HG03342 (cell line): ENCODE measurements at regions not wholly inside any gene's neighbourhood (a gene's known extent, or its start where the extent isn't known, plus 50 kb on each side); places are given as distances from the start of the nearest gene placed in this dataset.
"Not testable (repeated sequence)": the region's sequence is repeated elsewhere in the genome, so short reads cannot be mapped to it uniquely, and the experiment has no call there.

Experiments
- ATAC-seq: cut with Tn5 transposase; IDR thresholded peaks from one replicate; pipeline ENCODE4 v1.9.1; 2021; ENCODE audit warnings: mild to moderate bottlenecking, moderate library complexity; ENCODE audit not compliant: unreplicated experiment

DNA sequence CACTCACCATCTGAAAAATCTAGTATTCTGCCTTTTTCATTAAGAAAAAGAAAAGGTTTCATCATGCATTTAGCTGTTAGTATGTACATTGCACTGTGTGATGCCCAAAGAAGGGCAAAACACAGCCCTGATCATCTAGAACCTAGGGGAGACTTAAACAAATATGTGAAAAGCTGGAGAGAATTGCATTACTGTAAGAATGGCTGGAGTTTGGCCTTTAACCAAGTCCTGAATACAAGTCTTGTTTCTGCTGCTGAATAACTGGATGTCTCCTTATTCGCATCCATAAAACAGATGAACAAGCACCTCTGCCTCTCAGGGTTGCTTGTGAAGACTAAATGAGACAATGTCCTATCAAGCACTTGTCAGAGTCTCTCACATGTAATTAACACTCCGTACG lies 233.4 kb upstream of the LRTM1 start:
- no peak for ATAC-seq

GRCh38 chr3:55160241-55160983 lies 232.6 kb upstream of the LRTM1 start:
- peak; percentile 82 for ATAC-seq

DNA sequence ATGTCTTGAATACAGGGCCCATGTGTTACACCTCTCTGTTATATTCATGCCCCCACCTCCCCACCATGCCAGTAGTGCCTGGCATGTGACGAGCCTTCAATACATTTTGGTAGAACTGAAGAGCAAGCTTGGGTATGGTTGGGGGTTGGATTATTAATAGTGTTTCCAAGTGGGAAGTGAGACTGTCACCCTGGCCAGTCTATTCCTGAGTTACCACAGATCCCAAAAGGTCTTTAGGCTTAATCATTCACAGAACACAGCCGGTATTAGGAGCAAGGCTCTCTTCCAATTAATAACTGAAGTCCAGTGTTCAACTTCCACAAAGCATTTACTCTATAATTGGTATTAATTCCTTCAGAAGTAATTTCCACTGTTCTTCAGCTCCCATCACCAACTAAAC lies 231.9 kb upstream of the LRTM1 start:
- ATAC-seq = no peak

GRCh38 chr3:55159016-55159415 lies 231.2 kb upstream of the LRTM1 start:
- ATAC-seq = no peak

DNA sequence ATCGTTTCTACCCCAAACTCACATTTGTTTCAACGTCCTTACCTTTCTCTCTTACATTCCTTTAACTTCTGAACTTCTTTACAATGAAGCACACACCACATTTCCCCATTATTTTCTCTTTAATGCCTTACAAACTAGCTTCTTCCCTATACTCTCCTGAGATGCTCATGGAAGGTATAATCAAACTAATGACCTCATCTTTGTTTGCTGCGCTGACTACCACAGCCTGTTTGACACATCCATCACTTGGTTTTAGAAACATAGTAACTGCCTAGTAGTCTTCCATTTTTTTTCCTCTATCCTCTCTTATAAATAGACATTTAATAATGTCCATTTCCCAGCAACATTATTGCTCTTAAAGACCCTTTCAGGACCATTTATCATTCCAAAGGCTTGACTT lies 230.5 kb upstream of the LRTM1 start:
- no peak for ATAC-seq

GRCh38 chr3:55157731-55158130 lies 229.9 kb upstream of the LRTM1 start:
- no peak for ATAC-seq

GRCh38 chr3:55156851-55157650 lies 229.2 kb upstream of the LRTM1 start:
- no peak for ATAC-seq

DNA sequence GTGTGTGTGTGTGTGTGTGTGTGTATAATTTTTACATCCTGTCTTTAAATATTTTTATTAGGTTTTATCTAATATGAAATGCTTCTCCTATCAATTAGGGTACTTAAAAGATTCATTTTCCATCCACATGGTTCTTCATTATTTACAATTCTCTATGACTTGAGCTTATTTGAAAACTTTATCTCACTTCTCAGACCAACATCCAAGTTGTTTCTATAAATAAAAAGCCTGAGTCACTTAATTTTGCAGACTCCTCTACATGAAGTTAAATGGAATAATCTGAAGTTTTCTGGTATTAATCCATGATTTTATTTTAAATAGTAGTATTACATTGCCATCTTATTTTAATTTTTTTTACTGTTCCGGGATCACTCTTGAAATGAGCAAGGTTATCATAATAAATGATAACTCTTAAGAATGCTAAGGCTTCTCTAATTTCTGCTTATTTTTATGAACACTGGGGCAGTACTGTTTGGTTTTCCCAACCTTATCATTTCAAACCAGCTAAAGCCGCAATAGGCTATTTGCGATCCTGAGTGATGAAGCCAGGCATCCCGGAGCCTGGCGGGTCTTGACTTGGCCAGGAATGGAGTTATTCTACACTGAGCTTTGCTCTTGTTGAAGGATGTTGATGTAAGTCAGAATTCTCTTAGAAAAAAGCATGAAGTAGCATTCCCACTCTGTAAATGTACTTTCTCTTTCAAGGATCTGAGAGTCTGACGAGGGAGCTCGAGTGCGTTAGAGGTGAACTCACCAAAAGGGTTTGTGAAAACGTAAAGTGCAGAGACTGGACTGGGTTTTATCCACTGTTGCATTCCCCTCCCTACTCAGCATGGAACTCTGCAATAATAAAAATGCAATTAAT lies 220.2 kb upstream of the LRTM1 start:
- no peak for ATAC-seq

DNA sequence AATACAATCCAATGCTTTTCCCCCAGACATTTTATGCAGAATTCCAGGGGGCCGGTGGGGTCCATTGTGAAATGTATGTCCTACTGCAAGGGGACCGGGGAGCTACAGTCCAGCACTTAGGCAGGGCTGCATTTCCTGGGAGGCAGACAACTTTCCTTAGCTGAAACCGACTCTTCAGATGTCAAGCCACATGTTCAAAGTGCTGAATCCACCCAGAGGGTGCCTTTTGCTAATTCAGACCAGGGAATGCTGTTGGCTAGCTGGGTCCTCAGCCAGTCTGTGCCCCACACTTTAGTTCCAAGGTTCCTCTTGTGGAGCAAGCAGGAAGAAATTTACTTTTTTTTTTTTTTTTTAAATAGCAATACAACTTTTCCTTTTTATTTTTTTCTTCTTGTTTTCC lies 219.5 kb upstream of the LRTM1 start:
- ATAC-seq = no peak

DNA sequence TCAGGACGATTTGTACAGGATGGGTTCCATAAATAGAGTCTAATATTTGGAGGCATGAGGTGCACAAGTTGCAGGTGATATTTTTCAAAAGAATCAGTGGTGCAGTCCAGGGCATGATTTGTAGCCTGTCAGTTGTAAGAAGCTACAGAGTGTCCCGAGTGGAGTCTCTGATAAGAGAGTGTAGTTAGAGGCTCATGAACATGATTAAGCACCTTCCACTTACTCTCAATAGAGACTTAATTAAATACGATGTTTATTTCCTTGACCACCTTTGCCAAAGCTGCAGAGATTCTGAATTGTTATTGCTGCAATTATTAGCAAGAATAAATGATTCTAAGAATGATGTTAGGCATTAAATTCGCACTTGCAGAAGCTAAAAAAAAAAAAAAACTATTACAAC lies 218.4 kb upstream of the LRTM1 start:
- no peak for ATAC-seq

DNA sequence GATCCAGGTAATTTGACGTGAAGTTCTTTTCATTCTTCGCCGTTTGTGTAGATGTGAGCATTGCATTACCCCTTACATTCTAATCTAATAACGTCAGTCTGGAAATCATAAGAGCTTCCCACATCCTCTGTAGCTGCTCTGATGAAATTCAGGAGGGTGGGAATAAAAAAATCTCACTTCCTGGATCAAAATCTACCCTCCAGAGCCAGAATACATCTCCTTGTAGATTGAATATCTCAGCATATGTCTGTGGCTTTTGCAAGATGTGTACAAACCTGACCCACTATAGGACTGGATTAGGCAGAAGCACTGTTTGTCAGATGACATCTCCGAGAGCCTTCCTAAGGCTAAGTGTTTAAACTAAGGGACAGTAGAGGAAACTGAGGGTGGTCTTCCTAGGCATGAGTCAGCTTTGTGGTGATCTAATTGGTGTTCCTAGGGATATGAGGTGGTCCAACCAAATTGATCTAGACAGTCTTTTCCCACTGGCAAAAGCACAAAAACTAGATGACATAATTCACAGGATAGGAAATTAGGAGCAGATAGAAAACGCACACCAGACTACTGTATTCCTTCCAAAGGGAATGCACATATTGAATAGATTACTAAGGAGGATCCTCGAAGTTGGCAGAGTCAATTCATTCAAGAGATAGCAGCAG lies 216.3 kb upstream of the LRTM1 start:
- no peak for ATAC-seq

GRCh38 chr3:55143336-55143735 lies 215.5 kb upstream of the LRTM1 start:
- ATAC-seq = no peak

DNA sequence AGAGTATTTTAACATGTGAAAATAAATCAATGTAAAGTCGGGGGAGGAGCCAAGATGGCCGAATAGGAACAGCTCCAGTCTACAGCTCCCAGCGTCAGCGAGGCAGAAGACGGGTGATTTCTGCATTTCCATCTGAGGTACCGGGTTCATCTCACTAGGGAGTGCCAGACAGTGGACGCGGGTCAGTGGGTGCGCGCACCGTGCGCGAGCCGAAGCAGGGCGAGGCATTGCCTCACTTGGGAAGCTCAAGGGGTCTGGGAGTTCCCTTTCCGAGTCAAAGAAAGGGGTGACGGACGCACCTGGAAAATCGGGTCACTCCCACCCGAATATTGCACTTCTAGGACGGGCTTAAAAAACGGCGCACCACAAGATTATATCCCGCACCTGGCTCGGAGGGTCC lies 208.4 kb upstream of the LRTM1 start:
- ATAC-seq = not testable (repeated sequence)

DNA sequence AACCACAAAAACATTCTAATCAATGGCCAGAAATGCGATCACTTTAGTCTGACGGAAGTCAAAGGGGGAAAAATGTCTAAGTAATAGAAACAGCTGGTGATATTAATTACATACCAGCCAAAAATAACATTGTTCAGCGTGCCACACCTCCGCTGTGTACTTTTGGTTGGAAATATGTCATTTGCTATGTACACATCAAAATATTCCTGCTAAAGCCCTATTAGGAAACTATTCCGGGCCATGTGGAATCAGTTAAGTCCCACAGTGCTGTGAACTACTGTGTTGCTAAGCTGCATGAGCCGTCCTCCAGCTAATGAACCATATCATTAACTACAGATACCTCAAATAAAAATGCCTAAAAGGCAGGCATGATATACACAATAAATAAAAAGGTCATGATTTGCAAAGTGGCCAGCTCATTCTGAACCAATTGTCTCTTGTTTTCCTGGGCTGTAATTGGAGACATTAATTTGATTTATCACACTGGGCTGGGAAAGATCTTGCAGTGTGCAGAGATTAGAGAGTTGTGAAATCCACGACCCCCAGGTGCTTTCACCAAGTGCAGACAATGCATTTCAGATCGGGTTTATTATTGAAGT lies 200.5 kb upstream of the LRTM1 start:
- no peak for ATAC-seq

GRCh38 chr3:55127565-55127964 lies 199.7 kb upstream of the LRTM1 start:
- ATAC-seq = no peak

GRCh38 chr3:55124371-55124770 lies 196.5 kb upstream of the LRTM1 start:
- no peak for ATAC-seq
